Activated CD8-positive, alpha-beta memory T cell treated with anti-CD3 and anti-CD28 coated beads, Interleukin-2, amount 50 U/mL, for 4 hours (primary cell): ENCODE measurements at regions not wholly inside any gene's neighbourhood (a gene's known extent, or its start where the extent isn't known, plus 50 kb on each side); places are given as distances from the start of the nearest gene placed in this dataset.
A peak's percentile ranks its signal among the peaks of the same experiment; 100 is the strongest.

ENCODE experiments used
- DNase-seq: peaks from one replicate; pipeline ENCODE4 v3.0.0-alpha.2; 2020

GRCh38 chr1:53399370-53400133 is 59.6 kb upstream of the DMRTB1 start:
- DNase-seq, result peak; percentile 2

GRCh38 chr1:53400761-53401674 is 58.2 kb upstream of the DMRTB1 start:
- DNase-seq, result peak; percentile 6

GRCh38 chr1:53401813-53402745 is 57.1 kb upstream of the DMRTB1 start:
- DNase-seq, result no peak

- no peak for DNase-seq
Measured at GRCh38 chr1:53402891-53403655, 56.1 kb upstream of the DMRTB1 start.

- no peak for DNase-seq
Measured at GRCh38 chr1:53405737-53406136, 53.5 kb upstream of the DMRTB1 start.

- no peak for DNase-seq
Measured at GRCh38 chr1:53406551-53407235, 52.5 kb upstream of the DMRTB1 start.

GRCh38 chr1:53408013-53408754 is 51.0 kb upstream of the DMRTB1 start:
- DNase-seq, result no peak

- DNase-seq, result no peak
Measured at GRCh38 chr1:53408755-53409129, 50.5 kb upstream of the DMRTB1 start.

- DNase-seq, result no peak
Measured at GRCh38 chr1:53409233-53409632, 50.0 kb upstream of the DMRTB1 start.
